Tibial nerve (tissue), 4 donors: ENCODE measurements at regions not wholly inside any gene's neighbourhood (a gene's known extent, or its start where the extent isn't known, plus 50 kb on each side); places are given as distances from the start of the nearest gene placed in this dataset.

Experiments
- DNase-seq, 2 donors: peaks; one replicate each; pipeline ENCODE4 v3.0.0-alpha.2; 2019; ENCODE audit warnings: low spot score in 2 of 2
- H3K27ac ChIP-seq, 4 donors: fragments of 200-600 bp; sonication (generic) in 3 of 4; one replicate each; pipeline ENCODE4 v1.5.1; 2017 to 2019; ENCODE audit warnings: mild to moderate bottlenecking in 1 of 4
- H3K27me3 ChIP-seq, 2 donors: fragments of 200-600 bp; sonication (generic) in 1 of 2; one replicate each; pipeline versions ENCODE4 v1.5.1 to v1.6.0; 2017 to 2019
- H3K36me3 ChIP-seq, 3 donors: fragments of 200-600 bp; sonication (generic); one replicate each; pipeline ENCODE4 v1.5.1; 2018 to 2019
- H3K4me1 ChIP-seq, 4 donors: fragments of 200-600 bp; sonication (generic) in 3 of 4; one replicate each; pipeline ENCODE4 v1.5.1; 2017 to 2019
- H3K4me3 ChIP-seq, 4 donors: fragments of 200-600 bp; sonication (generic) in 3 of 4; one replicate each; pipeline ENCODE4 v1.5.1; 2017 to 2019; ENCODE audit warnings: mild to moderate bottlenecking in 1 of 4, moderate library complexity in 1 of 4
- H3K9me3 ChIP-seq, 4 donors: fragments of 200-600 bp; sonication (generic) in 3 of 4; one replicate each; pipeline ENCODE4 v1.5.1; 2017 to 2019
- CTCF ChIP-seq, 5 experiments: fragments of 200-600 bp in 3 of 5; fragments of 450-650 bp in 2 of 5; sonication (generic) in 3 of 5; IDR thresholded peaks; one replicate each; pipeline ENCODE4 v1.5.1; 2016 to 2019; ENCODE audit warnings: antibody characterized with exemption in 5 of 5, mild to moderate bottlenecking in 3 of 5, moderate library complexity in 2 of 5
- EP300 ChIP-seq, 2 donors: sonication (generic); formaldehyde crosslinking; IDR thresholded peaks; one replicate each; pipeline ENCODE4 v1.6.1; 2017; ENCODE audit warnings: antibody characterized with exemption in 2 of 2, mild to moderate bottlenecking in 1 of 2
- POLR2A ChIP-seq, 2 donors: fragments of 450-650 bp; IDR thresholded peaks; one replicate each; pipeline ENCODE4 v1.6.1; 2017; ENCODE audit warnings: antibody characterized with exemption in 2 of 2, mild to moderate bottlenecking in 2 of 2, moderate library complexity in 2 of 2
- WGBS, 2 donors: methylation state at CpG; one replicate each; pipeline ENCODE4 v1.1.5; 2018; 5-methylcytosine and 5-hydroxymethylcytosine counted together

GRCh38 chr15:24858737-24859601 lies 95.8 kb upstream of the SNRPN start:
- no peak for TF ChIP-seq POLR2A (IDR thresholded peaks at IDR 0.05)
- Histone ChIP-seq H3K4me3 (no peak overlapping the region), H3K4me1 (no peaks in the 10 kb centered on the region), H3K27ac (no peak overlapping the region), H3K27me3 (no peaks in the 10 kb centered on the region), H3K36me3 (no peaks in the 10 kb centered on the region), H3K9me3 (peaks cover 0 to 6% (median 0%) of the 10 kb centered on the region in 4 donors)
- no peak for DNase-seq
- 56% methylated on average over 7 of the region's 7 CpGs for WGBS, 2 donors

- Histone ChIP-seq H3K9me3 (peaks cover 0 to 6% (median 0%) of the 10 kb centered on the region in 4 donors), H3K27me3 (no peaks in the 10 kb centered on the region), H3K36me3 (no peaks in the 10 kb centered on the region), H3K4me3 (no peak overlapping the region), H3K27ac (no peak overlapping the region), H3K4me1 (no peaks in the 10 kb centered on the region)
- 58 to 74% methylated on average over 1 of the region's 1 CpG for WGBS, 2 donors
- TF ChIP-seq CTCF (IDR thresholded peaks at IDR 0.05), result no peak
- no peak for TF ChIP-seq POLR2A (IDR thresholded peaks at IDR 0.05)
- no peak for TF ChIP-seq EP300 (IDR thresholded peaks at IDR 0.05)
- no peak for DNase-seq
Observed at GRCh38 chr15:24861014-24861690, 93.6 kb upstream of the SNRPN start.

- Histone ChIP-seq H3K36me3 (no peaks in the 10 kb centered on the region), H3K4me1 (no peaks in the 10 kb centered on the region), H3K27ac (no peak overlapping the region), H3K27me3 (no peaks in the 10 kb centered on the region), H3K9me3 (peaks cover 0 to 6% (median 0%) of the 10 kb centered on the region in 4 donors), H3K4me3 (no peak overlapping the region)
- no peak for DNase-seq
- TF ChIP-seq POLR2A (IDR thresholded peaks at IDR 0.05), result no peak
- no peak for TF ChIP-seq CTCF (IDR thresholded peaks at IDR 0.05)
- TF ChIP-seq EP300 (IDR thresholded peaks at IDR 0.05), result no peak
- 63 to 71% methylated on average over 6 of the region's 6 CpGs for WGBS, 2 donors
Observed at GRCh38 chr15:24862726-24863521, 91.9 kb upstream of the SNRPN start.

- Histone ChIP-seq H3K4me3 (no peak overlapping the region), H3K36me3 (no peaks in the 10 kb centered on the region), H3K9me3 (peaks cover 0 to 6% (median 0%) of the 10 kb centered on the region in 4 donors), H3K4me1 (no peaks in the 10 kb centered on the region), H3K27ac (no peak overlapping the region), H3K27me3 (no peaks in the 10 kb centered on the region)
- TF ChIP-seq POLR2A (IDR thresholded peaks at IDR 0.05), result no peak
- TF ChIP-seq CTCF (IDR thresholded peaks at IDR 0.05), result no peak
- TF ChIP-seq EP300 (IDR thresholded peaks at IDR 0.05), result no peak
- 85 to 89% methylated on average over 4 of the region's 4 CpGs for WGBS, 2 donors
- DNase-seq, result no peak
Observed at GRCh38 chr15:24865303-24865702, 89.5 kb upstream of the SNRPN start.

- DNase-seq, result no peak
- no peaks in the 10 kb centered on the region for H3K4me1 ChIP-seq
- H3K4me3 ChIP-seq, result no peak overlapping the region
- TF ChIP-seq EP300 (IDR thresholded peaks at IDR 0.05), result no peak
- no peak for TF ChIP-seq CTCF (IDR thresholded peaks at IDR 0.05)
- TF ChIP-seq POLR2A (IDR thresholded peaks at IDR 0.05), result no peak
- H3K27ac ChIP-seq, result no peak overlapping the region
- H3K27me3 ChIP-seq, result no peaks in the 10 kb centered on the region
- WGBS, 2 donors, result 78 to 83% methylated on average over 7 of the region's 7 CpGs
- no peaks in the 10 kb centered on the region for H3K36me3 ChIP-seq
- H3K9me3 ChIP-seq, result peaks cover 0 to 24% (median 0%) of the 10 kb centered on the region in 4 donors
Observed at GRCh38 chr15:24877174-24877573, 77.6 kb upstream of the SNRPN start.
